NCI-H524 treated with DMSO at 0.1 percent for 48 hours (cell line): ENCODE measurements at regions not wholly inside any gene's neighbourhood (a gene's known extent, or its start where the extent isn't known, plus 50 kb on each side); places are given as distances from the start of the nearest gene placed in this dataset.

Experiments used
- DNase-seq: peaks from one replicate; lab custom pipeline; 2025; lab: John Stamatoyannopoulos, UW

DNA sequence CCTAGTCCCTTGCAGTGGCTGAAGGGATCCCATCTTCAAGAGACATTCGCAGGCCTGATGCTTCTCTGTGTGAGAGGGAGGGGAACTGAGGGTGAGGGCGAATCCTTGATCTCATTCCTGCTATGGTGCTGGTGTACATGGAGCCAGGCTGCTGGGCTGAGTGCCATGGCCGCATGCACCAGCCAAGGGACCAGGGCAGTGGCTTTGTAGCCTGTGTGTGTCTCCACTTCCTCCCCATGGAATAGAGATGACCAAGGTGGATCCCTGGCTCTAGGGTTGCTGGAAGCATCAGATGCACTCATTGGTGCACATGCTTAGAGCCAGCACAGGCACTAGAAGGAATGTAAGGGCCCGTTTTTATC lies 195.0 kb downstream of the FOXL1 start:
- no peak for DNase-seq

DNA sequence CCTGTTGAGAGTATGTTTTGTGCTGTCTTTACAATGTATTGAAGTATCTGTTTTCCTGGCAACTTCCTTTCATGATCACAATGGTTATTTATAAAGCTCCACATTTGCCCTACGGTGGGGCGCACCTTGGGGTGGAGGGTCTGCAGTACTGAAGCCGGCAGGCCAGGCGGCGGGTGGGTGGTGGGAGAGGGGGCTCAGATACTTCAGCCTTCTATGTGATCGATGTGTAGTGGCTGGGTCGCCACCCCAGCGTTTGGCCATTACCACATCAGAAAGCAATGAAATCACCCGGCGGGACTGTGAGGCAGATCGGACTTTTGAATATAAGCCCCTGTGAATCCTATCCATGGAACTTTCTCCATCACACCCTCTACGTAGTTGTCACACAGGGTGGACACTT lies 196.6 kb downstream of the FOXL1 start:
- DNase-seq: no peak

GRCh38 chr16:86775511-86775921 lies 197.2 kb downstream of the FOXL1 start:
- no peak for DNase-seq

GRCh38 chr16:86777381-86777946 lies 199.1 kb downstream of the FOXL1 start:
- DNase-seq: no peak

GRCh38 chr16:86778108-86778745 lies 199.9 kb downstream of the FOXL1 start:
- DNase-seq: no peak

DNA sequence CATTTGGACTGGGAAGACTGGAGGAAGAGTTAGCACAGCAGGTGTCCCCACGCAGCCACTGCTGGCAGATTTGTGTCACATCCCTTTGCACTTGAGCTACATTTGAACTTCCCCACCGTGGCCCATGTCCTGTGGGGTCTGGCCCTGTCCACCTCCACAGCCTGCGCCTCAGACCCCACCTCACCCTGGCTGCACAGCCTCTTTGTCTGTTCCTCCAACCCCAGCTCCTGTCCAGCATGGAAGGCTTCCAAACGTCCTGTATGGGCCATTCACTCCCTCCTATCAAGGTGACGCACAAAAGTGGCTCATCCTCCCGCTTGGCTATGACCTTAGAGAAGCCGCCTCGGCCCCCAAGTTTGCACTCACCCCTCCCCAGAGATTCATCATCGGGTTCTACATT lies 200.6 kb downstream of the FOXL1 start:
- no peak for DNase-seq

DNA sequence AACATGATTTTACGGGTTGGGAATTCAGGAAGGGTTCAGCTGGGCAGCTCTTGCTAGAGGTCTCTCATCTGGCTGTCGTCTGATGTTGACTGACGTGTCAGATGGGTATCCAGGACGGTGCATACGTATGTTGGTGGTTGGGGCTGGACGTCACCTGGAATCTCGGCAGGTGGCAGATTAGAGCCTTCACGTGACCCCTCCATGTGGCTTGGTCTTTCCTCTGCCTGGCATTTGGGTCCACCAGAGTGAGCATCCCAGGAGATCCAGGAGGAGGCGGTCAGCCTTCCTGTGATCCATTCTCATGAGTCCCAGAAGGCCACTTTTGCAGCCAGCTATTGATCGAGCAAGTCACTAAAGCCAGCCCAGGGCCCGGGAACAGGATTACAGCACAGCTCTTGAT lies 202.7 kb downstream of the FOXL1 start:
- DNase-seq: no peak

- DNase-seq: no peak
Observed at GRCh38 chr16:86783636-86784626, 205.6 kb downstream of the FOXL1 start.

DNA sequence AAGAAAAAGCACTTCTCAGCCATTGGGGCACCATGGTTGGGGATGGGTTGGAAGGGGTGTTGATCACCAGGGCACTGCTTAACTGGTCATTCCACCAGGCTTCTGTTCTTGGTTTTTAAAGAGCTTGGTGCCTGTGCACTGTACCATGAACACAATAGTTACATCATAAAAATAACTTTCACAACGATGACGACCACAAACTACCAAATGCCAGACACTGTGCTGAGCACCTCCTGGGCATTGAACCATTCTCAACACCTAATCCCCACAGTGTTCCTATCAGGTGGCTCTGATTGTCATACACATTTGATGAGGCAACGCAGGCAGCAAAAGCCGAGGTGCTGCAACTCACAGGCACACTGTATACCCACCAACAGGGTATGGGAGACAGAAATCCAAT lies 208.0 kb downstream of the FOXL1 start:
- no peak for DNase-seq

DNA sequence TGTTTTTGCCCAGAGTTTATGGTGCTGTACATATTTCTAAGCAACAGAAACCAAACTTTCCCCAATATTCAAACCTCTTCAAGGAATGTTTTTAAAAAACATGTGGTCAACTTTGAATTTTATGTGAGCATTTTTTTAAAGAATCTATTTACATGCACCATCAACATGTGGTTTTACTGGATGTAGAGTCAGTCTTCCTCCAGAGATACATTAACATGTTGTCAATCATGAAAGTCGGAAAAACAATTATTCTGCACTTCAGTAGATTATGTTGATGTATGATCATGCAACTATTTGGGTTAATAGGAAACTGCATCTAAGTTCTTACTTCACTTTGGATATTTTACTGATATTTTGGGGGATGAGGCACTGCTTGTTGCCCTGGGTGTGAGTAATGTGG lies 208.6 kb downstream of the FOXL1 start:
- no peak for DNase-seq

- no peak for DNase-seq
Observed at GRCh38 chr16:86787538-86787937, 209.2 kb downstream of the FOXL1 start.

DNA sequence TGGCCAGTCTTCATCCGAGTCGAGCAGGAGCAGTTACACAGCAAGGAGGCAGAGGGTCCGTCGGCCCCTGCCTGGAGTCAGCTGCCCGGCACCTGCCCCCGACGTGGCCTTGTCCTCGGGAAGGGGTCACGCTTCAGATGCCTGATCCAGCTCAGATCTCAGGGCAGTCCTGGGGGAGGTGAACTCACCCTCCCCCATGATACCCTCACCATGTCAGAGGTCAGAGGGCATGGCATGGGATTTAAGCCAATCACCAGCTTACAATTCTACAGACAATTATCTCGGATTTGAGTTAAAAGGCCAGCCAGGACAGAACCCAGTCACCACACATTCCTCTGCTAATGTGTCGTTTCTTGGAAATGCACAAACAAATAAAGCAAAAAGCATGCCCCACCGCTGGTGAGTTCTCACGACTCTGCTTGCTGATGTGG lies 211.3 kb downstream of the FOXL1 start:
- DNase-seq: no peak

GRCh38 chr16:86791287-86792035 lies 213.1 kb downstream of the FOXL1 start:
- no peak for DNase-seq

DNA sequence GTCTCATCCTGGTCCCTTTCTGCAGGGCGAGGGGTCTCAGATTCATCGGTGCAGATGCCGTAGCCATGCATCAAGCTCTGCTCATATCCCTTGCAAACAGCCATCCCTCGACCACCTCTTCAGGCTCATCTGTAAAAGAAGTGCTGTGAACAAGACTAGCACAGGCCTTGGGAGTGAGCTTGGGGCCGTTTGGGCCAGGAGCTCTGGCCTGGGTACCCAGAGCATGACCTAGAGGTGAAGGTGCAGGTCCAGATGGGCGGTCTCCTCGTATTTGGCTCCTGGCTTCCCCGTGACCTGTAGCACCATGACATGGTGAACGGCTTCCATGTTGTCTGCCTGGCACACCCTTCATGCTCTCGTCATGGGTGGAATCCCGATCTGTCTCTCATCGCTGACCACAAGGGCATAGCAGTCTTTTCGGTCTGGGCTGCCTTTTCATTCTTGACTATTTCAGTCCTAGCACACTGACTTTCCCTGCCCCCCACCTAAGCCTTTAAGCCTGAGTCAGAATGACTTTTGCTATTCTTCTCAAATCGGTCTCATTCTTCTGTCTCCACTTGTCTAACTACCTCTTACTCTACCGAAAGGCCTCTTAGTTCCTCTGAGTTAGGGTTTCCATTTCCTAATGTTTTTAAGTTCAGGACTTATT lies 216.0 kb downstream of the FOXL1 start:
- DNase-seq: no peak

- DNase-seq: no peak
Observed at GRCh38 chr16:86797700-86798099, 219.4 kb downstream of the FOXL1 start.

DNA sequence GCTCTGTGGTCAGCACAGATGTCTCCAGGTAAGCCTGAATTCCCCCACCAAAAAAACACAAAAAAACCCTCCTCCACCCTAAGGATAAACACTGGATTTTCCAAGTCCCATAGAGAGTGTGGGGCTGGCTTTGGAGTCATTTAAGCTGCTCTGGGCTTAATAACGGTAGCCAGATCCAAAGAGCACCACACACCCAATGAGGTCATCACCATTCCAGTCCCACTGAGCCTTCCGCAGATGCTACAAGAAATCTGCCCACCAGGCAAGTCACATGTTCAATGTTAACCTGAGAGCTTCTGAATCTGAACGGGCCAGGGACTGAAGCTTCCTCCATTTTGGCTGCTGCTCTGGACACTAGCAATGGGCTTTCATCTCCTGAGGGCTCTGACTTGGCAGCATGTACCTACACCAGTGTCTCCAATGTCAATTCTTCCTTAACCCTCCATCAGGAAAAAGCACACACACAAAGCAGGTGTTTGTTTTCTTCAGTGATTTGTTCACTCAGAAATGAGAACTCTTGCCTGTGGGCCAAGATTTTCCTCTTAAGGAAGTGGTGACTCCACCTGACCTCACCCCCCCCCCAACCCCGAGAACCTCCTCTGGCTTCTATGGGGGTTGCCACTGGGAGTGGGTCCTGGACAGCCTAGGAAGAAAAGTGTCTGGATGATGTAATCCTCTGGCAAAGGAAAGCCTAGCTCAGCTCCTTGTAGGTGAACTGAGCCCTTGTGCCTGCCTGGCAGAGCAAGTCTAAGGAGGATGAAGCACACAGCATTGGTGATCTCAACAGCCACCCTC lies 220.1 kb downstream of the FOXL1 start:
- no peak for DNase-seq

GRCh38 chr16:86799367-86799766 lies 221.0 kb downstream of the FOXL1 start:
- DNase-seq: no peak

DNA sequence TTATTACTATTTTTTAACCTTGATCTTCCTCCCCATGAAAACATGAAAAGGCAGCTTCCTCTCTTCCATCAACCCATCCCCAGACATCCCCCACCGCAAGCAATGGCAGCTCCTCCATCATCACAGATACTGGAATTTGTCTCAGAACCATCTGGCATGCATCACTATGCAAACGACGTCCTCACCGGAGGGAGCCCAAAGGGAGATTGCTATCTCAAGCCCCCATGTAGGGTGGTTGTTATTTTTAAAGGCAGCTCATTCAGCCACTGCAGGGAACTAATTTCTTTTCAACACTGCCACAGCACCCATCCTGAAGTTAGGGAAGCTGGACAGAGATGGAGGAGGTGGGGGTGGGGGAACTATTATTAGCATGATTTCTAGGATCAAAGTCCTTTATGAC lies 222.5 kb downstream of the FOXL1 start:
- no peak for DNase-seq

GRCh38 chr16:86802013-86802412 lies 223.7 kb downstream of the FOXL1 start:
- DNase-seq: no peak

DNA sequence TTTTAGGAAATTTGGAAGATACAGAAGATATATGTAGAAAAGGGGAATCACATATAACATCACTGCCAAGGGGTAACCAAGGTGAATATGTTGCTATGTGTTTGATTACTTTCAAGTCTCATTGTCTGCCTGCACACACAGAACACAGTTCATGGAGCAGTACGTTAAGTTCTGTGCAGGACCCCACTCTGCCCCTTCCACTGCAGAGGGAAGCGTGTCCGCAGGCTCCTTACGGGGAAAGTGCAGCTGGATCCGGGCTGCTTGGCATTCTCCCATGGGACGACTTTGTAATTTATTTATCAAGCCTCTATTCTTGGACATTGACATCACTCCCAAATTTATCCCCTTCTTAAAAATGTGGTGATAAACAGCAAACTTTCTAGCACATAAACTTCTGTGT lies 226.8 kb downstream of the FOXL1 start:
- DNase-seq: no peak
